ENCODE measurements at regions not wholly inside any gene's neighbourhood (a gene's known extent, or its start where the extent isn't known, plus 50 kb on each side); places are given as distances from the start of the nearest gene placed in this dataset.
"Not testable (repeated sequence)": the region's sequence is repeated elsewhere in the genome, so short reads cannot be mapped to it uniquely, and the experiment has no call there.

DNA sequence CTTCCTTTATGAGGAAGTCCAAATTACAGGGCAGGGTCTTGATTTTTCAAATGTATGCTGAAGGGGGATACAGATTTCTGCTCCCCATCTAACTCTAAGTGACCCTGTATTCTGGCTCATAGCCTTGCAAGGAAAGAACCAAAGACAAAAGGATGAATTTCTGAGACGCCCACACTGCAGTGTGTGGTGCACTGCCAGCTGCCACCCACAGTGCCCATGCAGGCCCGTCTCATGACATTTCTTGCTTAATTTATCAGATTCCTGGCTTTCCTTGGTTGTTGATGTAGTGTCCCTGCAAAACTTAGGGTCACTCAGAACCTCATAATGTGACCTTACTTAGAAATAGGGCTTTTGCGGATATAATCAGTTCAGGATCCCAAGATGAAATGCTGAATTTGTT, 68.0 kb downstream of the CBLN4 start:
- DNase-seq: no peak
- H3K9me3 Mint-ChIP-seq: peaks cover 1% of the 10 kb centered on the region
- H3K4me3 Mint-ChIP-seq: no peak overlapping the region
- H3K27ac Mint-ChIP-seq: no peak overlapping the region
- H3K27me3 Mint-ChIP-seq (ENCODE audit: low read depth): no peaks in the 10 kb centered on the region
- no peaks in the 10 kb centered on the region for H3K4me1 Mint-ChIP-seq (ENCODE audit: low read depth)
- CTCF ChIA-PET: no interaction called here
- intact Hi-C loops (cut with micrococcal nuclease): no loop called here
- no peaks in the 10 kb centered on the region for H3K36me3 Mint-ChIP-seq (ENCODE audit: low read depth)

GRCh38 chr20:55936209-55936595, 69.1 kb downstream of the CBLN4 start:
- DNase-seq: no peak
- CTCF ChIA-PET: no interaction called here
- Mint-ChIP-seq H3K27ac (no peak overlapping the region), H3K4me1 (ENCODE audit: low read depth) (no peaks in the 10 kb centered on the region), H3K9me3 (peaks cover 3% of the 10 kb centered on the region), H3K36me3 (ENCODE audit: low read depth) (no peaks in the 10 kb centered on the region), H3K4me3 (no peak overlapping the region), H3K27me3 (ENCODE audit: low read depth) (no peaks in the 10 kb centered on the region)
- intact Hi-C loops (cut with micrococcal nuclease): no loop called here

- intact Hi-C loops (cut with micrococcal nuclease): no loop called here
- Mint-ChIP-seq H3K4me3 (no peak overlapping the region), H3K4me1 (ENCODE audit: low read depth) (no peaks in the 10 kb centered on the region), H3K9me3 (peaks cover 2% of the 10 kb centered on the region), H3K27me3 (ENCODE audit: low read depth) (no peaks in the 10 kb centered on the region), H3K27ac (no peak overlapping the region), H3K36me3 (ENCODE audit: low read depth) (no peaks in the 10 kb centered on the region)
- no peak for DNase-seq
- CTCF ChIA-PET: interaction anchor here (0.6 kb wide), 1 partner anchor 525 kb away, joined by 3 read pairs; no protein-coding TSS in a partner anchor
These were observed 69.7 kb downstream of the CBLN4 start for GRCh38 chr20:55935448-55936208.

- CTCF ChIA-PET: no interaction called here
- Mint-ChIP-seq H3K4me1 (ENCODE audit: low read depth) (no peaks in the 10 kb centered on the region), H3K9me3 (peaks cover 2% of the 10 kb centered on the region), H3K4me3 (no peak overlapping the region), H3K36me3 (ENCODE audit: low read depth) (no peaks in the 10 kb centered on the region), H3K27ac (no peak overlapping the region), H3K27me3 (ENCODE audit: low read depth) (no peaks in the 10 kb centered on the region)
- intact Hi-C loops (cut with micrococcal nuclease): no loop called here
- DNase-seq: no peak
These were observed 71.2 kb downstream of the CBLN4 start for GRCh38 chr20:55934146-55934545.

GRCh38 chr20:55930876-55931275, 74.4 kb downstream of the CBLN4 start:
- H3K27ac Mint-ChIP-seq; H3K9me3 Mint-ChIP-seq; DNase-seq; H3K36me3 Mint-ChIP-seq (ENCODE audit: low read depth); CTCF ChIA-PET; H3K4me3 Mint-ChIP-seq; H3K4me1 Mint-ChIP-seq (ENCODE audit: low read depth); intact Hi-C loops (cut with micrococcal nuclease); H3K27me3 Mint-ChIP-seq (ENCODE audit: low read depth): not testable (repeated sequence)

GRCh38 chr20:55928266-55928665, 77.1 kb downstream of the CBLN4 start:
- no peak overlapping the region for H3K27ac Mint-ChIP-seq
- CTCF ChIA-PET: interaction anchor here (0.5 kb wide), 1 partner anchor 1033 kb away, joined by 5 read pairs; no protein-coding TSS in a partner anchor
- no peaks in the 10 kb centered on the region for H3K27me3 Mint-ChIP-seq (ENCODE audit: low read depth)
- no peaks in the 10 kb centered on the region for H3K4me1 Mint-ChIP-seq (ENCODE audit: low read depth)
- H3K36me3 Mint-ChIP-seq (ENCODE audit: low read depth): no peaks in the 10 kb centered on the region
- intact Hi-C loops (cut with micrococcal nuclease): no loop called here
- no peak for DNase-seq
- H3K9me3 Mint-ChIP-seq: peaks cover 2% of the 10 kb centered on the region
- H3K4me3 Mint-ChIP-seq: no peak overlapping the region

GRCh38 chr20:55919956-55920355, 85.4 kb downstream of the CBLN4 start:
- no peaks in the 10 kb centered on the region for H3K36me3 Mint-ChIP-seq (ENCODE audit: low read depth)
- no peak overlapping the region for H3K4me3 Mint-ChIP-seq
- CTCF ChIA-PET: no interaction called here
- no peaks in the 10 kb centered on the region for H3K27me3 Mint-ChIP-seq (ENCODE audit: low read depth)
- no peak overlapping the region for H3K27ac Mint-ChIP-seq
- H3K4me1 Mint-ChIP-seq (ENCODE audit: low read depth): no peaks in the 10 kb centered on the region
- intact Hi-C loops (cut with micrococcal nuclease): no loop called here
- DNase-seq: no peak
- no peaks in the 10 kb centered on the region for H3K9me3 Mint-ChIP-seq

DNA sequence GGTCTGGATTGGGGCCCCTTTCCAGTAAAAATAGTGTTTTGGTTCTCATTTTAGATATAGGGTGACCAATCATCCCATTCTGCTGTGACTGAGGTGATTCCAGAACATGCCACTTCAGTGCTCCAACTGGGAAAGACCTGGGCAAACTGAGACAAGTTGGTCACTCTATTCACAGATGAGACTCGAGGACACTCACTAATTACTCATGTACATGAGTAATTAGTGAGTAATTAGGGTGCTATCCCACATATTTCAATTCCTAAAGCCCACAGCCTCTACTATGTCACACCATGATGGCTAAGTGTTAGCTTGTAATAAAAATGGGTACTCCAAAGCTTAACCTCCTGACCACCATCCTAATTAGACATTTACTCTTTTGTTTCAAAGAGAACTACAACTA, 86.0 kb downstream of the CBLN4 start:
- intact Hi-C loops (cut with micrococcal nuclease): no loop called here
- no peaks in the 10 kb centered on the region for H3K36me3 Mint-ChIP-seq (ENCODE audit: low read depth)
- H3K9me3 Mint-ChIP-seq: no peaks in the 10 kb centered on the region
- H3K27ac Mint-ChIP-seq: no peak overlapping the region
- CTCF ChIA-PET: no interaction called here
- H3K27me3 Mint-ChIP-seq (ENCODE audit: low read depth): no peaks in the 10 kb centered on the region
- no peak for DNase-seq
- H3K4me3 Mint-ChIP-seq: no peak overlapping the region
- no peaks in the 10 kb centered on the region for H3K4me1 Mint-ChIP-seq (ENCODE audit: low read depth)

- no peak for DNase-seq
- Mint-ChIP-seq H3K4me3 (no peak overlapping the region), H3K9me3 (no peaks in the 10 kb centered on the region), H3K27me3 (ENCODE audit: low read depth) (no peaks in the 10 kb centered on the region), H3K27ac (no peak overlapping the region), H3K4me1 (ENCODE audit: low read depth) (no peaks in the 10 kb centered on the region), H3K36me3 (ENCODE audit: low read depth) (no peaks in the 10 kb centered on the region)
- intact Hi-C loops (cut with micrococcal nuclease): no loop called here
- CTCF ChIA-PET: no interaction called here
These were observed 86.8 kb downstream of the CBLN4 start for GRCh38 chr20:55918471-55918870.

- Mint-ChIP-seq H3K36me3 (ENCODE audit: low read depth) (no peaks in the 10 kb centered on the region), H3K27me3 (ENCODE audit: low read depth) (no peaks in the 10 kb centered on the region), H3K27ac (no peak overlapping the region), H3K4me1 (ENCODE audit: low read depth) (no peaks in the 10 kb centered on the region), H3K4me3 (no peak overlapping the region), H3K9me3 (peaks cover 8% of the 10 kb centered on the region)
- intact Hi-C loops (cut with micrococcal nuclease): no loop called here
- no peak for DNase-seq
- CTCF ChIA-PET: no interaction called here
These were observed 112.3 kb downstream of the CBLN4 start for GRCh38 chr20:55893031-55893430.

GRCh38 chr20:55888685-55889084, 116.6 kb downstream of the CBLN4 start:
- intact Hi-C loops (cut with micrococcal nuclease): no loop called here
- no peaks in the 10 kb centered on the region for H3K27me3 Mint-ChIP-seq (ENCODE audit: low read depth)
- no peaks in the 10 kb centered on the region for H3K4me1 Mint-ChIP-seq (ENCODE audit: low read depth)
- CTCF ChIA-PET: no interaction called here
- H3K4me3 Mint-ChIP-seq: no peak overlapping the region
- H3K27ac Mint-ChIP-seq: no peak overlapping the region
- H3K9me3 Mint-ChIP-seq: peaks cover 5% of the 10 kb centered on the region
- H3K36me3 Mint-ChIP-seq (ENCODE audit: low read depth): no peaks in the 10 kb centered on the region
- no peak for DNase-seq

GRCh38 chr20:55882910-55883309, 122.4 kb downstream of the CBLN4 start:
- intact Hi-C loops (cut with micrococcal nuclease): no loop called here
- Mint-ChIP-seq H3K9me3 (peaks cover 6% of the 10 kb centered on the region), H3K4me3 (no peak overlapping the region), H3K36me3 (ENCODE audit: low read depth) (no peaks in the 10 kb centered on the region), H3K27ac (no peak overlapping the region), H3K4me1 (ENCODE audit: low read depth) (no peaks in the 10 kb centered on the region), H3K27me3 (ENCODE audit: low read depth) (no peaks in the 10 kb centered on the region)
- DNase-seq: no peak
- CTCF ChIA-PET: no interaction called here

DNA sequence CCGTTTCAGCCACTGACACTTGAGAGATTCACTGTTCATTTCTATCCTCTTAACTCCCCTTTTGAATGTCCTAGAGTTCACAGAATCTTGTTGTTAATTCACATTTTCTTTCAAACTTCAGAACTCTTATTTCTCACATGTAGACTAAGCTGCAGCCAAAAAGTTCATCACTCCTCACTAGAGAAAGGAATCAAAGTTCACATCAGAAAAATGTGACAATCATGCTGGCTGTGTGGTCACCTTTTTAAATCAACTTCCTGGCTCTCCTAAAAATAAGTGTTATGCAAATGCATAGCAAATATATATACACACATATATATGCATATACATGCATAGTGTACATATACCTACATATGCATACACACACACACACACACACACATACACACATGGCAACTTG, 123.0 kb downstream of the CBLN4 start:
- intact Hi-C loops (cut with micrococcal nuclease): no loop called here
- H3K36me3 Mint-ChIP-seq (ENCODE audit: low read depth): no peaks in the 10 kb centered on the region
- H3K4me1 Mint-ChIP-seq (ENCODE audit: low read depth): no peaks in the 10 kb centered on the region
- CTCF ChIA-PET: no interaction called here
- peaks cover 6% of the 10 kb centered on the region for H3K9me3 Mint-ChIP-seq
- no peak for DNase-seq
- no peak overlapping the region for H3K4me3 Mint-ChIP-seq
- H3K27ac Mint-ChIP-seq: no peak overlapping the region
- H3K27me3 Mint-ChIP-seq (ENCODE audit: low read depth): no peaks in the 10 kb centered on the region
